Gastrocnemius medialis (tissue), 4 donors: ENCODE measurements at regions not wholly inside any gene's neighbourhood (a gene's known extent, or its start where the extent isn't known, plus 50 kb on each side); places are given as distances from the start of the nearest gene placed in this dataset.
"Not testable (repeated sequence)": the region's sequence is repeated elsewhere in the genome, so short reads cannot be mapped to it uniquely, and the experiment has no call there.

ENCODE experiments used
- ATAC-seq, 2 donors: fragments of 150-250 bp; one replicate each; pipeline ENCODE4 v1.9.1; 2016
- DNase-seq, 2 donors: peaks; one replicate each; pipeline ENCODE4 v3.0.0-alpha.2; 2019
- H3K27ac ChIP-seq, 4 donors: fragments of 200-600 bp; sonication (generic); 1 replicate in 1 of 4; 2 replicates in 3 of 4; pipeline ENCODE4 v1.5.1; 2016 to 2018; ENCODE audit warnings: mild to moderate bottlenecking in 2 of 4, moderate library complexity in 1 of 4
- H3K27me3 ChIP-seq, 3 donors: fragments of 200-600 bp; sonication (generic) in 2 of 3; 1 replicate in 1 of 3; 2 replicates in 2 of 3; pipeline versions ENCODE4 v1.5.1 to v1.6.0; 2016 to 2019; ENCODE audit warnings: mild to moderate bottlenecking in 1 of 3, moderate library complexity in 1 of 3
- H3K36me3 ChIP-seq, 2 donors: fragments of 200-600 bp; sonication (generic) in 1 of 2; one replicate each; pipeline ENCODE4 v1.5.1; 2017 to 2018
- H3K4me1 ChIP-seq, 2 donors: fragments of 200-600 bp; sonication (generic) in 1 of 2; one replicate each; pipeline ENCODE4 v1.5.1; 2016 to 2017; ENCODE audit warnings: mild to moderate bottlenecking in 2 of 2
- H3K4me3 ChIP-seq, 4 donors: fragments of 200-600 bp; sonication (generic) in 3 of 4; 1 replicate in 1 of 4; 2 replicates in 3 of 4; pipeline ENCODE4 v1.5.1; 2016 to 2019; ENCODE audit warnings: mild to moderate bottlenecking in 2 of 4
- H3K9me3 ChIP-seq, 3 donors: fragments of 200-600 bp; sonication (generic) in 2 of 3; 1 replicate in 1 of 3; 2 replicates in 2 of 3; pipeline ENCODE4 v1.5.1; 2016 to 2019
- POLR2A ChIP-seq, 2 donors: fragments of 450-650 bp; IDR thresholded peaks; one replicate each; pipeline ENCODE4 v1.6.1; 2017; ENCODE audit warnings: antibody characterized with exemption in 2 of 2, mild to moderate bottlenecking in 2 of 2, moderate library complexity in 2 of 2
- in situ Hi-C, 4 donors: fragments of 200-750 bp; cut with MboI; loops; one replicate each; pipeline versions ENCODE4 v1.15.0 to v1.8.0; 2017; ENCODE audit warnings: low sequenced_read_pairs in 4 of 4
- intact Hi-C: fragments of 100-400 bp; cut with DNase I; formaldehyde crosslinking; loops from one replicate; pipeline ENCODE4 v1.15.1; 2023; ENCODE audit warnings: low total_unique reads
- TF ChIP-seq, protein P1 (sequence below), 5 experiments: fragments of 450-650 bp in 3 of 5; fragments of 200-600 bp in 2 of 5; sonication (generic) in 2 of 5; IDR thresholded peaks in 4 of 5; conservative IDR thresholded peaks in 1 of 5; 1 replicate in 4 of 5; 2 replicates in 1 of 5; pipeline ENCODE4 v1.5.1; 2016 to 2019; ENCODE audit warnings: antibody characterized with exemption in 5 of 5, mild to moderate bottlenecking in 3 of 5, moderate library complexity in 3 of 5

GRCh38 chr14:25322784-25323183 lies 272.8 kb upstream of the STXBP6 start:
- no peaks in the 10 kb centered on the region for H3K27me3 ChIP-seq
- no peaks in the 10 kb centered on the region for H3K9me3 ChIP-seq
- DNase-seq (no peak), ATAC-seq (no peak)
- TF ChIP-seq, protein P1, sequence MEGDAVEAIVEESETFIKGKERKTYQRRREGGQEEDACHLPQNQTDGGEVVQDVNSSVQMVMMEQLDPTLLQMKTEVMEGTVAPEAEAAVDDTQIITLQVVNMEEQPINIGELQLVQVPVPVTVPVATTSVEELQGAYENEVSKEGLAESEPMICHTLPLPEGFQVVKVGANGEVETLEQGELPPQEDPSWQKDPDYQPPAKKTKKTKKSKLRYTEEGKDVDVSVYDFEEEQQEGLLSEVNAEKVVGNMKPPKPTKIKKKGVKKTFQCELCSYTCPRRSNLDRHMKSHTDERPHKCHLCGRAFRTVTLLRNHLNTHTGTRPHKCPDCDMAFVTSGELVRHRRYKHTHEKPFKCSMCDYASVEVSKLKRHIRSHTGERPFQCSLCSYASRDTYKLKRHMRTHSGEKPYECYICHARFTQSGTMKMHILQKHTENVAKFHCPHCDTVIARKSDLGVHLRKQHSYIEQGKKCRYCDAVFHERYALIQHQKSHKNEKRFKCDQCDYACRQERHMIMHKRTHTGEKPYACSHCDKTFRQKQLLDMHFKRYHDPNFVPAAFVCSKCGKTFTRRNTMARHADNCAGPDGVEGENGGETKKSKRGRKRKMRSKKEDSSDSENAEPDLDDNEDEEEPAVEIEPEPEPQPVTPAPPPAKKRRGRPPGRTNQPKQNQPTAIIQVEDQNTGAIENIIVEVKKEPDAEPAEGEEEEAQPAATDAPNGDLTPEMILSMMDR (IDR thresholded peaks at IDR 0.05 in 4 of 5, conservative IDR thresholded peaks at IDR 0.05 in 1 of 5) = no peak
- no peak for TF ChIP-seq POLR2A (IDR thresholded peaks at IDR 0.05)
- H3K4me1 ChIP-seq = no peaks in the 10 kb centered on the region
- in situ Hi-C loops (no loop called here), intact Hi-C loops (no loop called here)
- H3K4me3 ChIP-seq = no peak overlapping the region
- H3K27ac ChIP-seq = no peak overlapping the region
- no peaks in the 10 kb centered on the region for H3K36me3 ChIP-seq

GRCh38 chr14:25316007-25316406 lies 266.1 kb upstream of the STXBP6 start:
- H3K4me1 ChIP-seq, H3K4me3 ChIP-seq, H3K36me3 ChIP-seq, intact Hi-C loops, H3K27me3 ChIP-seq, H3K9me3 ChIP-seq, in situ Hi-C loops, H3K27ac ChIP-seq, ATAC-seq, DNase-seq: not testable (repeated sequence)

GRCh38 chr14:25308244-25308643 lies 258.3 kb upstream of the STXBP6 start:
- Histone ChIP-seq H3K27me3 (no peaks in the 10 kb centered on the region), H3K4me3 (no peak overlapping the region), H3K4me1 (no peaks in the 10 kb centered on the region), H3K36me3 (no peaks in the 10 kb centered on the region), H3K27ac (no peak overlapping the region), H3K9me3 (no peaks in the 10 kb centered on the region)
- TF ChIP-seq, protein P1 (IDR thresholded peaks at IDR 0.05 in 4 of 5, conservative IDR thresholded peaks at IDR 0.05 in 1 of 5) = no peak
- no peak for TF ChIP-seq POLR2A (IDR thresholded peaks at IDR 0.05)
- in situ Hi-C loops (no loop called here), intact Hi-C loops (no loop called here)
- DNase-seq = no peak
- ATAC-seq = no peak

GRCh38 chr14:25303934-25304333 lies 254.0 kb upstream of the STXBP6 start:
- no peak overlapping the region for H3K4me3 ChIP-seq

DNA sequence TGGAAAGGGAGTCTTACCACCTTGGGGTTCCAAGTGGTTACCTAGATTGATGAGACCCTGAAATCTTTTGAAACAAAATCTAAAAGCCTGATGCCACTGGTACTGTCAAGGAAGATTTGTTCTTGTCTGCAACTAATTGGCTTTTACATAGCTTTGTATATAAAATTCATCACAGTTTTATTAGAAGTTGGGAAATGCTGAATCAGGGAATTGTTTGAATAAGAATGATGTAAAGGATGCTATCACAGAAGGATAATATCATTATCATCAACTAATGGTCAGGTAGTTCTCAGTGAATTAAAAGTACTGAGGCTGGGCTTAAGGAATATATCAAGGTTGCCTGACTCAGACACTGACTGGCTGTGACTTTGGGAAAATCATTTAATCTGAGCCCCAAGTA lies 248.3 kb upstream of the STXBP6 start:
- Histone ChIP-seq H3K27me3 (no peaks in the 10 kb centered on the region), H3K36me3 (no peaks in the 10 kb centered on the region), H3K27ac (no peak overlapping the region), H3K9me3 (no peaks in the 10 kb centered on the region), H3K4me1 (no peaks in the 10 kb centered on the region), H3K4me3 (no peak overlapping the region)
- in situ Hi-C loops = no loop called here
- TF ChIP-seq, protein P1 (IDR thresholded peaks at IDR 0.05 in 4 of 5, conservative IDR thresholded peaks at IDR 0.05 in 1 of 5) = no peak
- no peak for TF ChIP-seq POLR2A (IDR thresholded peaks at IDR 0.05)
- ATAC-seq (no peak), DNase-seq (no peak)
- intact Hi-C loops = no loop called here

More at GRCh38 chr14:25303934-25304333, 254.0 kb upstream of the STXBP6 start:
- DNase-seq = no peak
- intact Hi-C loops = no loop called here
- Histone ChIP-seq H3K36me3 (no peaks in the 10 kb centered on the region), H3K9me3 (no peaks in the 10 kb centered on the region), H3K27ac (no peak overlapping the region), H3K27me3 (no peaks in the 10 kb centered on the region), H3K4me1 (no peaks in the 10 kb centered on the region)
- ATAC-seq = no peak
- TF ChIP-seq POLR2A (IDR thresholded peaks at IDR 0.05) = no peak
- TF ChIP-seq, protein P1 (IDR thresholded peaks at IDR 0.05 in 4 of 5, conservative IDR thresholded peaks at IDR 0.05 in 1 of 5) = no peak
- in situ Hi-C loops = no loop called here

DNA sequence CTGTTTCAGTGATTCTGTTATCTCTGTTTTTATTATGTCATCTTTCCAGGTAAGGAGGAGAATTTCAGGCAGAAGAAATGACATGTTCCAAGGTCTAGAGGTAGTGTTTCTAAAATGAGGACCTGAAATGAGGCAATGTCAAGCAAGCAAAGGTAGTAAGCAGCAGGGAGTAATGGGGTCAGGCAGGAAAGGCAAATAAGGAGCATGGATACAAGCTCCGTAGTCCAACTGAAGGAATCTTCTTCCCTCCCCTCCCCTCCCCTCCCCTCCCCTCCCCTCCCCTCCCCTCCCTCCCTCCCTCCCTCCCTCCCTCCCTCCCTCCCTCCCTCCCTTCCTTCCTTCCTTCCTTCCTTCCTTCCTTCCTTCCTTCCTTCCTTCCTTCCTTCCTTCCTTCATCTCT lies 240.2 kb upstream of the STXBP6 start:
- H3K4me3 ChIP-seq, intact Hi-C loops, H3K27me3 ChIP-seq, H3K9me3 ChIP-seq, H3K36me3 ChIP-seq, ATAC-seq, H3K27ac ChIP-seq, DNase-seq, in situ Hi-C loops, H3K4me1 ChIP-seq: not testable (repeated sequence)
